Endothelial cell of umbilical vein (primary cell): ENCODE measurements at regions not wholly inside any gene's neighbourhood (a gene's known extent, or its start where the extent isn't known, plus 50 kb on each side); places are given as distances from the start of the nearest gene placed in this dataset.

Source experiments
- CTCF ChIP-seq, 2 donors: IDR thresholded peaks; 1 replicate in 1 of 2; 2 replicates in 1 of 2; pipeline ENCODE4 v1.5.1; 2011; ENCODE audit warnings: low read length in 2 of 2, mild to moderate bottlenecking in 2 of 2, moderate library complexity in 2 of 2, control low read depth in 1 of 2, inconsistent platforms in 1 of 2, low read depth in 1 of 2; ENCODE audit not compliant: insufficient read depth in 1 of 2; ENCODE audit errors: extremely low read depth in 1 of 2
- EZH2 ChIP-seq: IDR thresholded peaks from 2 replicates; pipeline ENCODE4 v1.6.1; 2012; ENCODE audit warnings: borderline replicate concordance, low read depth, mild to moderate bottlenecking, moderate library complexity, low read length, inconsistent platforms; ENCODE audit not compliant: severe bottlenecking
- GATA2 ChIP-seq: IDR thresholded peaks from 2 replicates; pipeline ENCODE4 v1.7.0; 2011; ENCODE audit warnings: low read depth, mild to moderate bottlenecking, moderate library complexity, mixed read lengths, low read length; ENCODE audit not compliant: insufficient read length, insufficient read depth
- POLR2AphosphoS5 ChIP-seq: IDR thresholded peaks from 2 replicates; pipeline ENCODE4 v1.6.1; 2012; ENCODE audit warnings: low read depth, mild to moderate bottlenecking, control low read depth, low read length, moderate library complexity; ENCODE audit not compliant: insufficient read depth

- TF ChIP-seq CTCF (IDR thresholded peaks at IDR 0.05; ENCODE audit: extremely low read depth in 1 of 2, insufficient read depth in 1 of 2, low read depth in 1 of 2, low read length in 2 of 2): no peak
- TF ChIP-seq POLR2AphosphoS5: no peak
- TF ChIP-seq GATA2: no peak
- no peak for TF ChIP-seq EZH2
Observed at GRCh38 chr13:33480561-33480960, 195.0 kb upstream of the STARD13 start.
